ENCODE measurements at regions not wholly inside any gene's neighbourhood (a gene's known extent, or its start where the extent isn't known, plus 50 kb on each side); places are given as distances from the start of the nearest gene placed in this dataset.

DNA sequence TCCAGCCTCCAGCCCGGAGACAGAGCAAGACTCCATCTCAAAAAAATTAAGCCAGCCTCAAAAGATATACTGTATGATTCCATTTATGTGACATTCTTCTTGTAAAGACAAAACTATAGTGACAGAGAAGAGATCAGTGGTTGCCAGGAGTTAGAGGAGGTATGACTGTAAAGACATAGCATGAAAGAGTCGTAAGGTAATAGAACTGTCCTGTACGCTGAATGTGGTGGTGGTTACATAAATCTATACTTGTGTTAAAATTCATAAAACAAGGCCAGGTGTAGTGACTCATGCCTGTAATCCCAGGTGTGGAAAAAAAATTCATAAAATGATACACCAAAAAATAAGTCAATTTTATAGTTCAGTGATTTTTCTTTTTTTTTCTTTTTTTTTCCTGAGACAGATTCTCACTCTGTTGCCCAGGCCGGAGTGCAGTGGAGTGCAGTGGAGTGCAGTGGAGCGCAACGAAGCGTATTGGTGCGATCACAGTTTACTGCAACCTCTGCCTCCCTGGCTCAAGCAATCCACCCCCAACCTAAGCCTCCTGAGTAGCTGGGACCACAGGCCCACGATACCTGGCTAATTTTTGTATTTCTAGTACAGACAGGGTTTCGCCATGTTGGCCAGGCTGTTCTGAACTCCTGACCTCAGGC, 84.9 kb upstream of the CXADR start:
- Histone ChIP-seq H3K36me3 (ENCODE audit: control insufficient read depth in 4 of 4, insufficient read depth in 4 of 4, low read length in 4 of 4) (no peaks in the 10 kb centered on the region), H3K9ac (ENCODE audit: insufficient read depth in 1 of 2, low read length in 2 of 2) (no peak overlapping the region), H3K9me3 (ENCODE audit: control insufficient read depth in 4 of 4, insufficient read depth in 3 of 4, low read length in 3 of 4) (no peaks in the 10 kb centered on the region), H3K27ac (ENCODE audit: low read depth in 1 of 2, low read length in 1 of 2) (no peak overlapping the region), H3K4me1 (ENCODE audit: control insufficient read depth in 5 of 5, insufficient read depth in 5 of 5, low read length in 5 of 5) (no peaks in the 10 kb centered on the region), H3K27me3 (ENCODE audit: control insufficient read depth in 3 of 3, insufficient read depth in 3 of 3, low read length in 2 of 3) (no peaks in the 10 kb centered on the region), H3K4me3 (no peak overlapping the region)
- TF ChIP-seq, protein P1, sequence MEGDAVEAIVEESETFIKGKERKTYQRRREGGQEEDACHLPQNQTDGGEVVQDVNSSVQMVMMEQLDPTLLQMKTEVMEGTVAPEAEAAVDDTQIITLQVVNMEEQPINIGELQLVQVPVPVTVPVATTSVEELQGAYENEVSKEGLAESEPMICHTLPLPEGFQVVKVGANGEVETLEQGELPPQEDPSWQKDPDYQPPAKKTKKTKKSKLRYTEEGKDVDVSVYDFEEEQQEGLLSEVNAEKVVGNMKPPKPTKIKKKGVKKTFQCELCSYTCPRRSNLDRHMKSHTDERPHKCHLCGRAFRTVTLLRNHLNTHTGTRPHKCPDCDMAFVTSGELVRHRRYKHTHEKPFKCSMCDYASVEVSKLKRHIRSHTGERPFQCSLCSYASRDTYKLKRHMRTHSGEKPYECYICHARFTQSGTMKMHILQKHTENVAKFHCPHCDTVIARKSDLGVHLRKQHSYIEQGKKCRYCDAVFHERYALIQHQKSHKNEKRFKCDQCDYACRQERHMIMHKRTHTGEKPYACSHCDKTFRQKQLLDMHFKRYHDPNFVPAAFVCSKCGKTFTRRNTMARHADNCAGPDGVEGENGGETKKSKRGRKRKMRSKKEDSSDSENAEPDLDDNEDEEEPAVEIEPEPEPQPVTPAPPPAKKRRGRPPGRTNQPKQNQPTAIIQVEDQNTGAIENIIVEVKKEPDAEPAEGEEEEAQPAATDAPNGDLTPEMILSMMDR (IDR thresholded peaks at IDR 0.05; ENCODE audit: control extremely low read depth, extremely low read depth) = no peak
- DNase-seq (no peak), ATAC-seq (ENCODE audit: insufficient read depth, low FRiP score) (no peak)
- 83 to 85% methylated on average over 10 of the region's 10 CpGs for whole genome bisulfite sequencing, 2 donors

DNA sequence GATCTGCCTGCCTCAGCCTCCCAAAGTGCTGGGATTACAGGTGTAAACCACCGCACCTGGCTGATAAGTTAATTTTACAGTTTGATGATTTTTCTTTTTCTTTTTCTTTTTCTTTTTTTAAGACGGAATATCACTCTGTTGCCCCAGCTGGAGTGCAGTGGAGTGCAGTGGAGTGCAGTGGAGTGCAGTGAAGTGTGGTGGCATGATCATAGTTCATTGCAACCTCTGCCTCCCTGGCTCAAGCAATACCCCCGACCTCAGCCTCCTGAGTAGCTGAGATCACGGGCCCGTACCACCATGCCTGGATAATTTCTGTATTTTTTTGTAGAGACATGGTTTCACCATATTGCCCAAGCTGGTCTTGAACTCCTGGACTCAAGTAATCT, 84.4 kb upstream of the CXADR start:
- no peak overlapping the region for H3K27ac ChIP-seq (ENCODE audit: low read depth in 1 of 2, low read length in 1 of 2)
- WGBS, 2 donors = 87 to 95% methylated on average over 5 of the region's 5 CpGs

DNA sequence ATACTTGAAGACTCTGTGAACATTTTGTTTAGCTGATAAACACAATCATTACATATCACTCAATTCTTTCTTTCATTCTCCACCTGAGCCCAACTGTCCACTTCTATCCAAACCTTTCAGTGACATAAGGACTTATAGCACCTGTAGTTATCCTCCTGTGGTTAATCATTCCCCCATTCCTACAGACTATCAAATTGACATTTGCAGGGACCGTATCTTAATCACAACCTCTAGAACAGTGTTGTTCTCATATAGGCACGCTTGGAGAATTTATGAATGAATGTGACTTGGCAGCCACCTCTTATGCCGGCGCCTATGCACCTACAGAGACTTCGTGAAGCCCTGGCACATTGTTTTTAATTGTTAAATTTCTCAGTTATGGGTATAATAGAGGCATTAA, 83.9 kb upstream of the CXADR start:
- Histone ChIP-seq H3K9ac (ENCODE audit: insufficient read depth in 1 of 2, low read length in 2 of 2) (no peak overlapping the region), H3K4me3 (no peak overlapping the region), H3K36me3 (ENCODE audit: control insufficient read depth in 4 of 4, insufficient read depth in 4 of 4, low read length in 4 of 4) (no peaks in the 10 kb centered on the region), H3K4me1 (ENCODE audit: control insufficient read depth in 5 of 5, insufficient read depth in 5 of 5, low read length in 5 of 5) (peaks cover 0 to 5% (median 0%) of the 10 kb centered on the region in 5 donors), H3K9me3 (ENCODE audit: control insufficient read depth in 4 of 4, insufficient read depth in 3 of 4, low read length in 3 of 4) (no peaks in the 10 kb centered on the region), H3K27me3 (ENCODE audit: control insufficient read depth in 3 of 3, insufficient read depth in 3 of 3, low read length in 2 of 3) (no peaks in the 10 kb centered on the region), H3K27ac (ENCODE audit: low read depth in 1 of 2, low read length in 1 of 2) (no peak overlapping the region)
- 81 to 90% methylated on average over 5 of the region's 5 CpGs for WGBS, 2 donors
- ATAC-seq (ENCODE audit: insufficient read depth, low FRiP score) (no peak), DNase-seq (no peak)
- TF ChIP-seq, protein P1 (IDR thresholded peaks at IDR 0.05; ENCODE audit: control extremely low read depth, extremely low read depth) = no peak

More for the DNA sequence above, 84.4 kb upstream of the CXADR start:
- H3K9me3 ChIP-seq (ENCODE audit: control insufficient read depth in 4 of 4, insufficient read depth in 3 of 4, low read length in 3 of 4) = no peaks in the 10 kb centered on the region
- no peaks in the 10 kb centered on the region for H3K27me3 ChIP-seq (ENCODE audit: control insufficient read depth in 3 of 3, insufficient read depth in 3 of 3, low read length in 2 of 3)
- H3K36me3 ChIP-seq (ENCODE audit: control insufficient read depth in 4 of 4, insufficient read depth in 4 of 4, low read length in 4 of 4) = no peaks in the 10 kb centered on the region
- TF ChIP-seq, protein P1 (IDR thresholded peaks at IDR 0.05; ENCODE audit: control extremely low read depth, extremely low read depth) = no peak
- ATAC-seq (ENCODE audit: insufficient read depth, low FRiP score) = no peak
- no peak overlapping the region for H3K4me3 ChIP-seq
- H3K9ac ChIP-seq (ENCODE audit: insufficient read depth in 1 of 2, low read length in 2 of 2) = no peak overlapping the region
- no peak for DNase-seq
- H3K4me1 ChIP-seq (ENCODE audit: control insufficient read depth in 5 of 5, insufficient read depth in 5 of 5, low read length in 5 of 5) = peaks cover 0 to 1% (median 0%) of the 10 kb centered on the region in 5 donors

DNA sequence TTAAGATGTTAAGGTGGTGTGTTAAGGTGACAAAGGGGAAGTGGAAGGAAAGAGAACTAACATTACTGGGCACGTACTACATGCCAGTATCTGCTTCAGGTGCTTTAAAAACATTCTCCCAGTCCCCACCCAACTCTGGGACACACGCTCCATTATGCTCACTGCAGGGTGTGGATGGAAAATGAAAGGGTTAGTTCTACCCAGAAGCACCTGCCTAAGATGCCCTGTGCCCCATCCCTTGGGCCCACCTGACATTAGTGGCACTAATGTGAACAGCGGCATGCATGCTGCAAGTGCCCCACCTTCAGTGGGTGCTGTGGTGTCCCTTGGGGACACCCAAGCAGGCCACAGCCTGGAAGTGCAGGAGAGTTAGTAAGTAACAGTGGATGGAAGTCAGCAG, 82.9 kb upstream of the CXADR start:
- Histone ChIP-seq H3K27me3 (ENCODE audit: control insufficient read depth in 3 of 3, insufficient read depth in 3 of 3, low read length in 2 of 3) (no peaks in the 10 kb centered on the region), H3K9me3 (ENCODE audit: control insufficient read depth in 4 of 4, insufficient read depth in 3 of 4, low read length in 3 of 4) (no peaks in the 10 kb centered on the region), H3K36me3 (ENCODE audit: control insufficient read depth in 4 of 4, insufficient read depth in 4 of 4, low read length in 4 of 4) (no peaks in the 10 kb centered on the region), H3K9ac (ENCODE audit: insufficient read depth in 1 of 2, low read length in 2 of 2) (no peak overlapping the region), H3K4me3 (no peak overlapping the region), H3K27ac (ENCODE audit: low read depth in 1 of 2, low read length in 1 of 2) (no peak overlapping the region), H3K4me1 (ENCODE audit: control insufficient read depth in 5 of 5, insufficient read depth in 5 of 5, low read length in 5 of 5) (peaks cover 0 to 5% (median 0%) of the 10 kb centered on the region in 5 donors)
- TF ChIP-seq, protein P1 (IDR thresholded peaks at IDR 0.05; ENCODE audit: control extremely low read depth, extremely low read depth) = no peak
- DNase-seq (no peak), ATAC-seq (ENCODE audit: insufficient read depth, low FRiP score) (no peak)
- 90% methylated on average over 3 of the region's 3 CpGs for WGBS, 2 donors

Measured in lung (tissue), 11 donors.